GM23338 (cell line): ENCODE measurements at regions not wholly inside any gene's neighbourhood (a gene's known extent, or its start where the extent isn't known, plus 50 kb on each side); places are given as distances from the start of the nearest gene placed in this dataset.

ENCODE experiments used
- ATAC-seq: fragments of 200-7000 bp; cut with Tn5 transposase; 3 replicates; pipeline ENCODE4 v1.9.1; 2020
- DNase-seq: peaks from one replicate; pipeline ENCODE4 v3.0.0-alpha.2; 2015; ENCODE audit warnings: low spot score
- H2AFZ ChIP-seq: fragments of 200-600 bp; sonication (generic); 2 replicates; pipeline ENCODE4 v1.8.0; 2016; ENCODE audit warnings: antibody characterized with exemption, mild to moderate bottlenecking, moderate library complexity
- H3F3A ChIP-seq: fragments of 200-600 bp; sonication (generic); replicated peaks from 2 replicates; pipeline ENCODE4 v1.8.0; 2017; ENCODE audit warnings: antibody characterized with exemption, mixed run types, low read depth
- H3K27ac ChIP-seq: fragments of 200-600 bp; sonication (generic); 2 replicates; pipeline ENCODE4 v1.6.1; 2016; ENCODE audit warnings: low read depth
- H3K27me3 ChIP-seq: fragments of 200-600 bp; sonication (generic); 2 replicates; pipeline ENCODE4 v1.8.0; 2016; ENCODE audit warnings: mild to moderate bottlenecking, mixed run types, moderate library complexity; ENCODE audit not compliant: insufficient read depth
- H3K36me3 ChIP-seq: fragments of 200-600 bp; sonication (generic); 2 replicates; pipeline ENCODE4 v1.8.0; 2016; ENCODE audit warnings: mild to moderate bottlenecking; ENCODE audit not compliant: insufficient read depth
- H3K4me1 ChIP-seq: fragments of 200-600 bp; sonication (generic); 2 replicates; pipeline ENCODE4 v1.8.0; 2016; ENCODE audit warnings: mild to moderate bottlenecking, moderate library complexity; ENCODE audit not compliant: insufficient read depth
- H3K4me2 ChIP-seq: fragments of 200-600 bp; sonication (generic); 2 replicates; pipeline ENCODE4 v1.7.1; 2017; ENCODE audit warnings: mixed run types
- H3K4me3 ChIP-seq: fragments of 200-600 bp; sonication (generic); 2 replicates; pipeline ENCODE4 v1.6.1; 2016; ENCODE audit warnings: mixed run types
- H3K79me2 ChIP-seq: fragments of 200-600 bp; sonication (generic); replicated peaks from 2 replicates; pipeline ENCODE4 v1.8.0; 2017; ENCODE audit warnings: mild to moderate bottlenecking; ENCODE audit not compliant: insufficient read depth
- H3K9me2 ChIP-seq: fragments of 200-600 bp; sonication (generic); 2 replicates; pipeline ENCODE4 v1.8.0; 2017; ENCODE audit not compliant: insufficient read depth
- H4K20me1 ChIP-seq: fragments of 200-600 bp; sonication (generic); replicated peaks from 2 replicates; pipeline ENCODE4 v1.8.0; 2017; ENCODE audit warnings: mild to moderate bottlenecking; ENCODE audit not compliant: insufficient read depth
- H3K27ac Mint-ChIP-seq: 2 replicates; pipeline ENCODE4 v1.8.0; 2020; ENCODE audit warnings: inconsistent platforms, mild to moderate bottlenecking, moderate library complexity, mixed read lengths
- H3K27me3 Mint-ChIP-seq: 3 replicates; pipeline ENCODE4 v1.8.0; 2022; ENCODE audit warnings: low read depth, mild to moderate bottlenecking, moderate library complexity, mixed read lengths, inconsistent platforms; ENCODE audit not compliant: insufficient read depth, poor library complexity
- H3K36me3 Mint-ChIP-seq: 3 replicates; pipeline ENCODE4 v1.8.0; 2021; ENCODE audit warnings: low read depth, mild to moderate bottlenecking, inconsistent platforms, moderate library complexity, mixed read lengths
- H3K4me1 Mint-ChIP-seq: 3 replicates; pipeline ENCODE4 v1.8.0; 2020; ENCODE audit warnings: mild to moderate bottlenecking, inconsistent platforms, mixed read lengths
- H3K4me3 Mint-ChIP-seq: 3 replicates; pipeline ENCODE4 v1.8.0; 2021; ENCODE audit warnings: moderate library complexity, mild to moderate bottlenecking, inconsistent platforms, mixed read lengths
- H3K9me3 Mint-ChIP-seq: 3 replicates; pipeline ENCODE4 v1.8.0; 2020; ENCODE audit warnings: moderate library complexity, mild to moderate bottlenecking, inconsistent platforms, mixed read lengths
- CREB1 ChIP-seq: fragments of 250-450 bp; sonication (Bioruptor Pico); IDR thresholded peaks from 2 replicates; pipeline ENCODE4 v1.5.0; 2020; ENCODE audit warnings: low read depth, mild to moderate bottlenecking, moderate library complexity
- EZH2 ChIP-seq: fragments of 200-600 bp; sonication (generic); IDR thresholded peaks from one replicate; pipeline ENCODE4 v1.8.0; 2017; ENCODE audit warnings: antibody characterized with exemption, mild to moderate bottlenecking, low read depth; ENCODE audit not compliant: unreplicated experiment
- EZH2phosphoT487 ChIP-seq: fragments of 200-600 bp; sonication (generic); IDR thresholded peaks from one replicate; pipeline ENCODE4 v1.8.1; 2018; ENCODE audit warnings: antibody characterized with exemption; ENCODE audit not compliant: unreplicated experiment
- JUNB ChIP-seq: IDR thresholded peaks from one replicate; pipeline ENCODE4 v1.6.1; 2016; ENCODE audit warnings: antibody characterized with exemption; ENCODE audit not compliant: unreplicated experiment
- NANOG ChIP-seq: IDR thresholded peaks from 2 replicates; pipeline ENCODE4 v1.6.1; 2016; ENCODE audit warnings: antibody characterized with exemption, borderline replicate concordance
- POLR2AphosphoS5 ChIP-seq: IDR thresholded peaks from 2 replicates; pipeline ENCODE4 v1.6.1; 2016; ENCODE audit warnings: antibody characterized with exemption, low read depth
- STAT1 ChIP-seq: IDR thresholded peaks from one replicate; pipeline ENCODE4 v1.6.1; 2016; ENCODE audit warnings: antibody characterized with exemption; ENCODE audit not compliant: unreplicated experiment
- ZNF114 ChIP-seq: fragments of 250-450 bp; sonication (Bioruptor Pico); IDR thresholded peaks from 2 replicates; pipeline ENCODE4 v1.5.0; 2020; ENCODE audit warnings: mild to moderate bottlenecking, moderate library complexity
- ZNF331 ChIP-seq: fragments of 250-450 bp; sonication (Bioruptor Pico); IDR thresholded peaks from 2 replicates; pipeline ENCODE4 v1.5.0; 2020; ENCODE audit warnings: low read depth, mild to moderate bottlenecking, moderate library complexity
- TF ChIP-seq, protein P1 (sequence below): fragments of 250-450 bp; sonication (Bioruptor Pico); IDR thresholded peaks from 2 replicates; pipeline ENCODE4 v1.5.0; 2020; ENCODE audit warnings: mild to moderate bottlenecking, moderate library complexity
- TF ChIP-seq, protein P2 (sequence below): IDR thresholded peaks from 2 replicates; pipeline ENCODE4 v1.6.1; 2016; ENCODE audit warnings: antibody characterized with exemption
- TF ChIP-seq, protein P3 (sequence below): IDR thresholded peaks from one replicate; pipeline ENCODE4 v1.6.1; 2018; ENCODE audit warnings: antibody characterized with exemption; ENCODE audit not compliant: unreplicated experiment
- TF ChIP-seq, protein P4 (sequence below), 2 experiments: fragments of 200-600 bp in 1 of 2; sonication (generic) in 1 of 2; conservative IDR thresholded peaks; 2 replicates each; pipeline versions ENCODE4 v1.5.1 to v1.6.1; 2016 to 2017; ENCODE audit warnings: antibody characterized with exemption in 2 of 2, low read depth in 2 of 2, mild to moderate bottlenecking in 2 of 2, moderate library complexity in 1 of 2

GRCh38 chr3:74210739-74211138 lies 403.7 kb downstream of the CNTN3 start:
- no peak for DNase-seq
- no peak overlapping the region for H3K4me3 ChIP-seq
- no peaks in the 10 kb centered on the region for H3K79me2 ChIP-seq
- TF ChIP-seq NANOG (no peak), ZNF331 (no peak), JUNB (no peak), EZH2phosphoT487 (no peak), POLR2AphosphoS5 (no peak), EZH2 (no peak), ZNF114 (no peak), STAT1 (no peak), CREB1 (CRISPR knock-in tag) (no peak)
- TF ChIP-seq, protein P1, sequence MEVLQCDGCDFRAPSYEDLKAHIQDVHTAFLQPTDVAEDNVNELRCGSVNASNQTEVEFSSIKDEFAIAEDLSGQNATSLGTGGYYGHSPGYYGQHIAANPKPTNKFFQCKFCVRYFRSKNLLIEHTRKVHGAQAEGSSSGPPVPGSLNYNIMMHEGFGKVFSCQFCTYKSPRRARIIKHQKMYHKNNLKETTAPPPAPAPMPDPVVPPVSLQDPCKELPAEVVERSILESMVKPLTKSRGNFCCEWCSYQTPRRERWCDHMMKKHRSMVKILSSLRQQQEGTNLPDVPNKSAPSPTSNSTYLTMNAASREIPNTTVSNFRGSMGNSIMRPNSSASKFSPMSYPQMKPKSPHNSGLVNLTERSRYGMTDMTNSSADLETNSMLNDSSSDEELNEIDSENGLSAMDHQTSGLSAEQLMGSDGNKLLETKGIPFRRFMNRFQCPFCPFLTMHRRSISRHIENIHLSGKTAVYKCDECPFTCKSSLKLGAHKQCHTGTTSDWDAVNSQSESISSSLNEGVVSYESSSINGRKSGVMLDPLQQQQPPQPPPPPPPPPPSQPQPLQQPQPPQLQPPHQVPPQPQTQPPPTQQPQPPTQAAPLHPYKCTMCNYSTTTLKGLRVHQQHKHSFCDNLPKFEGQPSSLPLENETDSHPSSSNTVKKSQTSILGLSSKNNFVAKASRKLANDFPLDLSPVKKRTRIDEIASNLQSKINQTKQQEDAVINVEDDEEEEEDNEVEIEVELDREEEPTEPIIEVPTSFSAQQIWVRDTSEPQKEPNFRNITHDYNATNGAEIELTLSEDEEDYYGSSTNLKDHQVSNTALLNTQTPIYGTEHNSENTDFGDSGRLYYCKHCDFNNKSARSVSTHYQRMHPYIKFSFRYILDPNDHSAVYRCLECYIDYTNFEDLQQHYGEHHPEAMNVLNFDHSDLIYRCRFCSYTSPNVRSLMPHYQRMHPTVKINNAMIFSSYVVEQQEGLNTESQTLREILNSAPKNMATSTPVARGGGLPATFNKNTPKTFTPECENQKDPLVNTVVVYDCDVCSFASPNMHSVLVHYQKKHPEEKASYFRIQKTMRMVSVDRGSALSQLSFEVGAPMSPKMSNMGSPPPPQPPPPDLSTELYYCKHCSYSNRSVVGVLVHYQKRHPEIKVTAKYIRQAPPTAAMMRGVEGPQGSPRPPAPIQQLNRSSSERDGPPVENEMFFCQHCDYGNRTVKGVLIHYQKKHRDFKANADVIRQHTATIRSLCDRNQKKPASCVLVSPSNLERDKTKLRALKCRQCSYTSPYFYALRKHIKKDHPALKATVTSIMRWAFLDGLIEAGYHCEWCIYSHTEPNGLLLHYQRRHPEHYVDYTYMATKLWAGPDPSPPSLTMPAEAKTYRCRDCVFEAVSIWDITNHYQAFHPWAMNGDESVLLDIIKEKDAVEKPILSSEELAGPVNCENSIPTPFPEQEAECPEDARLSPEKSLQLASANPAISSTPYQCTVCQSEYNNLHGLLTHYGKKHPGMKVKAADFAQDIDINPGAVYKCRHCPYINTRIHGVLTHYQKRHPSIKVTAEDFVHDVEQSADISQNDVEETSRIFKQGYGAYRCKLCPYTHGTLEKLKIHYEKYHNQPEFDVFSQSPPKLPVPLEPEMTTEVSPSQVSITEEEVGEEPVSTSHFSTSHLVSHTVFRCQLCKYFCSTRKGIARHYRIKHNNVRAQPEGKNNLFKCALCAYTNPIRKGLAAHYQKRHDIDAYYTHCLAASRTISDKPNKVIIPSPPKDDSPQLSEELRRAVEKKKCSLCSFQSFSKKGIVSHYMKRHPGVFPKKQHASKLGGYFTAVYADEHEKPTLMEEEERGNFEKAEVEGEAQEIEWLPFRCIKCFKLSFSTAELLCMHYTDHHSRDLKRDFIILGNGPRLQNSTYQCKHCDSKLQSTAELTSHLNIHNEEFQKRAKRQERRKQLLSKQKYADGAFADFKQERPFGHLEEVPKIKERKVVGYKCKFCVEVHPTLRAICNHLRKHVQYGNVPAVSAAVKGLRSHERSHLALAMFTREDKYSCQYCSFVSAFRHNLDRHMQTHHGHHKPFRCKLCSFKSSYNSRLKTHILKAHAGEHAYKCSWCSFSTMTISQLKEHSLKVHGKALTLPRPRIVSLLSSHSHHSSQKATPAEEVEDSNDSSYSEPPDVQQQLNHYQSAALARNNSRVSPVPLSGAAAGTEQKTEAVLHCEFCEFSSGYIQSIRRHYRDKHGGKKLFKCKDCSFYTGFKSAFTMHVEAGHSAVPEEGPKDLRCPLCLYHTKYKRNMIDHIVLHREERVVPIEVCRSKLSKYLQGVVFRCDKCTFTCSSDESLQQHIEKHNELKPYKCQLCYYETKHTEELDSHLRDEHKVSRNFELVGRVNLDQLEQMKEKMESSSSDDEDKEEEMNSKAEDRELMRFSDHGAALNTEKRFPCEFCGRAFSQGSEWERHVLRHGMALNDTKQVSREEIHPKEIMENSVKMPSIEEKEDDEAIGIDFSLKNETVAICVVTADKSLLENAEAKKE (CRISPR knock-in tag) = no peak
- TF ChIP-seq, protein P2, sequence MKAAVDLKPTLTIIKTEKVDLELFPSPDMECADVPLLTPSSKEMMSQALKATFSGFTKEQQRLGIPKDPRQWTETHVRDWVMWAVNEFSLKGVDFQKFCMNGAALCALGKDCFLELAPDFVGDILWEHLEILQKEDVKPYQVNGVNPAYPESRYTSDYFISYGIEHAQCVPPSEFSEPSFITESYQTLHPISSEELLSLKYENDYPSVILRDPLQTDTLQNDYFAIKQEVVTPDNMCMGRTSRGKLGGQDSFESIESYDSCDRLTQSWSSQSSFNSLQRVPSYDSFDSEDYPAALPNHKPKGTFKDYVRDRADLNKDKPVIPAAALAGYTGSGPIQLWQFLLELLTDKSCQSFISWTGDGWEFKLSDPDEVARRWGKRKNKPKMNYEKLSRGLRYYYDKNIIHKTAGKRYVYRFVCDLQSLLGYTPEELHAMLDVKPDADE = no peak
- TF ChIP-seq, protein P3, sequence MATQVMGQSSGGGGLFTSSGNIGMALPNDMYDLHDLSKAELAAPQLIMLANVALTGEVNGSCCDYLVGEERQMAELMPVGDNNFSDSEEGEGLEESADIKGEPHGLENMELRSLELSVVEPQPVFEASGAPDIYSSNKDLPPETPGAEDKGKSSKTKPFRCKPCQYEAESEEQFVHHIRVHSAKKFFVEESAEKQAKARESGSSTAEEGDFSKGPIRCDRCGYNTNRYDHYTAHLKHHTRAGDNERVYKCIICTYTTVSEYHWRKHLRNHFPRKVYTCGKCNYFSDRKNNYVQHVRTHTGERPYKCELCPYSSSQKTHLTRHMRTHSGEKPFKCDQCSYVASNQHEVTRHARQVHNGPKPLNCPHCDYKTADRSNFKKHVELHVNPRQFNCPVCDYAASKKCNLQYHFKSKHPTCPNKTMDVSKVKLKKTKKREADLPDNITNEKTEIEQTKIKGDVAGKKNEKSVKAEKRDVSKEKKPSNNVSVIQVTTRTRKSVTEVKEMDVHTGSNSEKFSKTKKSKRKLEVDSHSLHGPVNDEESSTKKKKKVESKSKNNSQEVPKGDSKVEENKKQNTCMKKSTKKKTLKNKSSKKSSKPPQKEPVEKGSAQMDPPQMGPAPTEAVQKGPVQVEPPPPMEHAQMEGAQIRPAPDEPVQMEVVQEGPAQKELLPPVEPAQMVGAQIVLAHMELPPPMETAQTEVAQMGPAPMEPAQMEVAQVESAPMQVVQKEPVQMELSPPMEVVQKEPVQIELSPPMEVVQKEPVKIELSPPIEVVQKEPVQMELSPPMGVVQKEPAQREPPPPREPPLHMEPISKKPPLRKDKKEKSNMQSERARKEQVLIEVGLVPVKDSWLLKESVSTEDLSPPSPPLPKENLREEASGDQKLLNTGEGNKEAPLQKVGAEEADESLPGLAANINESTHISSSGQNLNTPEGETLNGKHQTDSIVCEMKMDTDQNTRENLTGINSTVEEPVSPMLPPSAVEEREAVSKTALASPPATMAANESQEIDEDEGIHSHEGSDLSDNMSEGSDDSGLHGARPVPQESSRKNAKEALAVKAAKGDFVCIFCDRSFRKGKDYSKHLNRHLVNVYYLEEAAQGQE = no peak
- TF ChIP-seq, protein P4, sequence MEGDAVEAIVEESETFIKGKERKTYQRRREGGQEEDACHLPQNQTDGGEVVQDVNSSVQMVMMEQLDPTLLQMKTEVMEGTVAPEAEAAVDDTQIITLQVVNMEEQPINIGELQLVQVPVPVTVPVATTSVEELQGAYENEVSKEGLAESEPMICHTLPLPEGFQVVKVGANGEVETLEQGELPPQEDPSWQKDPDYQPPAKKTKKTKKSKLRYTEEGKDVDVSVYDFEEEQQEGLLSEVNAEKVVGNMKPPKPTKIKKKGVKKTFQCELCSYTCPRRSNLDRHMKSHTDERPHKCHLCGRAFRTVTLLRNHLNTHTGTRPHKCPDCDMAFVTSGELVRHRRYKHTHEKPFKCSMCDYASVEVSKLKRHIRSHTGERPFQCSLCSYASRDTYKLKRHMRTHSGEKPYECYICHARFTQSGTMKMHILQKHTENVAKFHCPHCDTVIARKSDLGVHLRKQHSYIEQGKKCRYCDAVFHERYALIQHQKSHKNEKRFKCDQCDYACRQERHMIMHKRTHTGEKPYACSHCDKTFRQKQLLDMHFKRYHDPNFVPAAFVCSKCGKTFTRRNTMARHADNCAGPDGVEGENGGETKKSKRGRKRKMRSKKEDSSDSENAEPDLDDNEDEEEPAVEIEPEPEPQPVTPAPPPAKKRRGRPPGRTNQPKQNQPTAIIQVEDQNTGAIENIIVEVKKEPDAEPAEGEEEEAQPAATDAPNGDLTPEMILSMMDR (conservative IDR thresholded peaks at IDR 0.05; ENCODE audit: low read depth in 2 of 2) = no peak
- no peak overlapping the region for H2AFZ ChIP-seq
- H3K4me2 ChIP-seq = no peak overlapping the region
- no peak overlapping the region for H3K27ac ChIP-seq
- no peaks in the 10 kb centered on the region for H3K36me3 ChIP-seq
- Mint-ChIP-seq H3K9me3 (no peaks in the 10 kb centered on the region), H3K4me1 (no peaks in the 10 kb centered on the region), H3K27ac (no peak overlapping the region), H3K27me3 (peaks cover 2% of the 10 kb centered on the region), H3K36me3 (no peaks in the 10 kb centered on the region), H3K4me3 (no peak overlapping the region)
- no peaks in the 10 kb centered on the region for H3K9me2 ChIP-seq
- no peaks in the 10 kb centered on the region for H3K27me3 ChIP-seq
- no peaks in the 10 kb centered on the region for H3F3A ChIP-seq
- ATAC-seq = no peak
- no peaks in the 10 kb centered on the region for H4K20me1 ChIP-seq
- H3K4me1 ChIP-seq = no peaks in the 10 kb centered on the region
